VCaP (cell line): ENCODE measurements at regions not wholly inside any gene's neighbourhood (a gene's known extent, or its start where the extent isn't known, plus 50 kb on each side); places are given as distances from the start of the nearest gene placed in this dataset.

ENCODE experiments used
- H3K27ac ChIP-seq: fragments of 450-650 bp; 2 replicates; pipeline ENCODE4 v1.5.1; 2017
- CTCF ChIP-seq: fragments of 450-650 bp; conservative IDR thresholded peaks from 2 replicates; pipeline ENCODE4 v1.5.1; 2017; ENCODE audit warnings: mild to moderate bottlenecking, moderate library complexity

- no peak for TF ChIP-seq CTCF
- peak overlapping the region; percentile 70 for H3K27ac ChIP-seq
These were observed 376.2 kb downstream of the EDEM1 start for GRCh38 chr3:5563537-5564277.

DNA sequence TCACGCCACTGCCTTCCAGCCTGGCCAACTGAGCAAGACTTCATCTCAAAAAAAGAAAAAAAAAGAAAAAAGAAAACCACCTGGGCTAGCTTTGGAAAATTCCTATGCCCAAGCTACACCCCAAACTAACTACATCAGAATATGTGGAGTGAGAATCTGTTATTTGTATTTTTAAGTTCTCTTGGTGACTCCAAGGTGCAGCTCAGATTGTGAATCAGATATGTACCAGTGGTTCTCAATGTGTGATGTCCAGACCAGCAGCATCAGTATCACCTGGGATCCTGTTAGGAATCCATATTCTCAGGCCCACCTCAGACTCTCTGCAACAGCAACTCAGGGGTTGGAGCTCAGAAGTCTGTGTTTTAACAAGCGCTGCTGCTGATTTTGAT, 376.8 kb downstream of the EDEM1 start:
- TF ChIP-seq CTCF: no peak
- H3K27ac ChIP-seq: peak overlapping the region; percentile 70

GRCh38 chr3:5565026-5565425, 377.5 kb downstream of the EDEM1 start:
- TF ChIP-seq CTCF: no peak
- H3K27ac ChIP-seq: no peak overlapping the region

GRCh38 chr3:5567113-5567512, 379.6 kb downstream of the EDEM1 start:
- no peak for TF ChIP-seq CTCF
- H3K27ac ChIP-seq: no peak overlapping the region

DNA sequence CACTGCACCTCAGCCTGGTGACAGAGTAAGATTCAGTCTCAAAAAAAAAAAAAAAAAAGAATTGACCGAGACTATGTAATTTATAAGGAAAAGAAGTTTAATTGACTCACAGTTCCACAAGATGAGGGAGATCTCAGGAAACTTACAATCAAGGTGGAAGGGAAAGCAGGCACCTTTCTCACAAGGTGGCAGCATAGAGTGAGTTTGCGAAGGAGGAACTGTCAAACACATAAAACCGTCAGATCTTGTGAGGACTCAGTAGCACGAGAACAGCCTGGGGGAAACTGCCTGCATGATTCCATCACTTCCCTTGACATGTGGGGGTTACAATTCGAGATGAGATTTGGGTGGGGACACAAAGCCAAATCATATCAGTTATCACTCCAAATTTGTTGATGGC, 380.9 kb downstream of the EDEM1 start:
- no peak overlapping the region for H3K27ac ChIP-seq
- peak; percentile 88 for TF ChIP-seq CTCF

GRCh38 chr3:5569152-5569551, 381.6 kb downstream of the EDEM1 start:
- no peak for TF ChIP-seq CTCF
- H3K27ac ChIP-seq: no peak overlapping the region

DNA sequence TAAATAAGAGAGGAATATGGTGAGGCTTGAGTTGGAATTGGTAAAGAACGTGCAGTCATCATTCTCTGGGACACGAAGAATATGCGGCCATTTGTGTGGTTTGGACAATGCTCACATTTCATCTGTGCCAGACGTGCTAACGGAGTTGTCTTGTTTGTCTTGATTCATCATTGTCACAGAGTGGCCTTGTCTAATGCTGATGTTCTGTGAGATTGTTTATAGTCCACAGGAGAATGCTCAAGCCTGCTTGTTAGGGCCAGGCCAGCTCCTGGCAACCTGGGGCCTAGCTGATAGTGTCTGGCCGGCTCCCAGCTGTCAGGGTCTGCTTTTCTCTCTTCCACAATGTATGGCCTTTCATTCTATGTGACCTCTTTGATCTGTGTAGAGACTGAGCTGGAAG, 384.7 kb downstream of the EDEM1 start:
- TF ChIP-seq CTCF: no peak
- H3K27ac ChIP-seq: no peak overlapping the region
